Astrocyte (in vitro differentiated cells and primary cell): ENCODE measurements at regions not wholly inside any gene's neighbourhood (a gene's known extent, or its start where the extent isn't known, plus 50 kb on each side); places are given as distances from the start of the nearest gene placed in this dataset.
"Not testable (repeated sequence)": the region's sequence is repeated elsewhere in the genome, so short reads cannot be mapped to it uniquely, and the experiment has no call there.

Experiments used
- DNase-seq: peaks from one replicate; pipeline ENCODE4 v3.0.0-alpha.2; 2010; ENCODE audit warnings: low read depth
- FAIRE-seq: peaks from 2 replicates; lab custom pipeline; 2011; peaks lifted over from hg19 to GRCh38; lab: Jason Lieb, UNC
- H2AFZ ChIP-seq: 2 replicates; pipeline ENCODE4 v1.6.0; 2012; ENCODE audit warnings: low read depth, low read length, inconsistent platforms
- H3K27ac ChIP-seq: 2 replicates; pipeline ENCODE4 v1.5.1; 2011; ENCODE audit warnings: low read depth, low read length, inconsistent platforms
- H3K27me3 ChIP-seq: 2 replicates; pipeline ENCODE4 v1.6.0; 2011; ENCODE audit warnings: low read length, inconsistent platforms; ENCODE audit not compliant: insufficient read depth
- H3K36me3 ChIP-seq: 2 replicates; pipeline ENCODE4 v1.5.1; 2011; ENCODE audit warnings: low read length, inconsistent platforms; ENCODE audit not compliant: insufficient read depth
- H3K4me1 ChIP-seq: 2 replicates; pipeline ENCODE4 v1.5.1; 2011; ENCODE audit warnings: low read length, inconsistent platforms; ENCODE audit not compliant: insufficient read depth
- H3K4me2 ChIP-seq: 2 replicates; pipeline ENCODE4 v1.6.0; 2012; ENCODE audit warnings: low read length, inconsistent platforms
- H3K4me3 ChIP-seq: 2 replicates; pipeline ENCODE4 v1.5.1; 2011; ENCODE audit warnings: low read depth, mild to moderate bottlenecking, low read length, inconsistent platforms; ENCODE audit not compliant: insufficient read depth
- H3K79me2 ChIP-seq: 2 replicates; pipeline ENCODE4 v1.6.0; 2012; ENCODE audit warnings: mild to moderate bottlenecking, low read length, inconsistent platforms; ENCODE audit not compliant: insufficient read depth
- H3K9ac ChIP-seq: 2 replicates; pipeline ENCODE4 v1.6.0; 2012; ENCODE audit warnings: mild to moderate bottlenecking, low read length, inconsistent platforms
- H3K9me3 ChIP-seq: 2 replicates; pipeline ENCODE4 v1.5.1; 2012; ENCODE audit warnings: low read depth, mild to moderate bottlenecking, low read length, inconsistent platforms; ENCODE audit not compliant: insufficient read depth
- H4K20me1 ChIP-seq: 2 replicates; pipeline ENCODE4 v1.6.0; 2012; ENCODE audit warnings: low read length, inconsistent platforms; ENCODE audit not compliant: insufficient read depth
- H3K27ac Mint-ChIP-seq: one replicate; pipeline ENCODE4 v1.8.0; 2021; ENCODE audit warnings: mild to moderate bottlenecking, mixed read lengths; ENCODE audit not compliant: unreplicated experiment
- H3K27me3 Mint-ChIP-seq: one replicate; pipeline ENCODE4 v1.8.0; 2021; ENCODE audit warnings: low read depth, mixed read lengths; ENCODE audit not compliant: unreplicated experiment
- H3K36me3 Mint-ChIP-seq: one replicate; pipeline ENCODE4 v1.8.0; 2021; ENCODE audit warnings: low read depth, mixed read lengths; ENCODE audit not compliant: unreplicated experiment
- H3K4me1 Mint-ChIP-seq: one replicate; pipeline ENCODE4 v1.8.0; 2021; ENCODE audit warnings: low read depth, mixed read lengths; ENCODE audit not compliant: unreplicated experiment
- H3K4me3 Mint-ChIP-seq: one replicate; pipeline ENCODE4 v1.8.0; 2021; ENCODE audit warnings: mild to moderate bottlenecking, moderate library complexity, mixed read lengths; ENCODE audit not compliant: unreplicated experiment
- H3K9me3 Mint-ChIP-seq: one replicate; pipeline ENCODE4 v1.8.0; 2021; ENCODE audit warnings: mild to moderate bottlenecking, mixed read lengths; ENCODE audit not compliant: unreplicated experiment
- CTCF ChIP-seq: IDR thresholded peaks from 2 replicates; pipeline ENCODE4 v1.5.1; 2011; ENCODE audit warnings: low read depth, mild to moderate bottlenecking, inconsistent platforms, low read length, moderate library complexity; ENCODE audit not compliant: insufficient read depth
- EZH2 ChIP-seq: IDR thresholded peaks from 2 replicates; pipeline ENCODE4 v1.6.1; 2012; ENCODE audit warnings: mild to moderate bottlenecking, low read length, inconsistent platforms; ENCODE audit not compliant: insufficient read depth

GRCh38 chr13:98075048-98075447 is 67.8 kb upstream of the FARP1 start:
- no peak overlapping the region for H3K9ac ChIP-seq
- no peak overlapping the region for H3K4me2 ChIP-seq
- Mint-ChIP-seq H3K27me3 (peaks cover 10% of the 10 kb centered on the region), H3K4me1 (no peaks in the 10 kb centered on the region), H3K9me3 (no peaks in the 10 kb centered on the region), H3K36me3 (no peaks in the 10 kb centered on the region), H3K4me3 (no peak overlapping the region), H3K27ac (no peak overlapping the region)
- H3K27me3 ChIP-seq, result no peaks in the 10 kb centered on the region
- DNase-seq, result no peak
- FAIRE-seq, result no peak
- H3K27ac ChIP-seq, result no peak overlapping the region
- TF ChIP-seq CTCF (no peak), EZH2 (no peak)
- no peaks in the 10 kb centered on the region for H3K79me2 ChIP-seq
- H3K9me3 ChIP-seq, result peaks cover 3% of the 10 kb centered on the region
- H3K4me3 ChIP-seq, result no peak overlapping the region
- H3K4me1 ChIP-seq, result no peaks in the 10 kb centered on the region
- no peaks in the 10 kb centered on the region for H3K36me3 ChIP-seq
- H4K20me1 ChIP-seq, result no peaks in the 10 kb centered on the region
- H2AFZ ChIP-seq, result no peak overlapping the region

GRCh38 chr13:98076309-98076708 is 66.6 kb upstream of the FARP1 start:
- H3K4me3 Mint-ChIP-seq, H3K36me3 Mint-ChIP-seq, H4K20me1 ChIP-seq, H3K4me1 Mint-ChIP-seq, H3K36me3 ChIP-seq, H3K9me3 Mint-ChIP-seq, DNase-seq, H3K4me2 ChIP-seq, FAIRE-seq, H2AFZ ChIP-seq, H3K27ac Mint-ChIP-seq, H3K4me3 ChIP-seq, H3K27me3 ChIP-seq, H3K9me3 ChIP-seq, H3K79me2 ChIP-seq, H3K27ac ChIP-seq, H3K4me1 ChIP-seq, H3K9ac ChIP-seq: not testable (repeated sequence)
- peaks cover 10% of the 10 kb centered on the region for H3K27me3 Mint-ChIP-seq

- Histone ChIP-seq H3K36me3 (no peaks in the 10 kb centered on the region), H3K9me3 (peaks cover 3% of the 10 kb centered on the region), H3K27me3 (no peaks in the 10 kb centered on the region), H4K20me1 (no peaks in the 10 kb centered on the region), H3K27ac (no peak overlapping the region), H2AFZ (no peak overlapping the region), H3K9ac (no peak overlapping the region), H3K79me2 (no peaks in the 10 kb centered on the region), H3K4me1 (no peaks in the 10 kb centered on the region), H3K4me2 (no peak overlapping the region), H3K4me3 (no peak overlapping the region)
- Mint-ChIP-seq H3K27ac (no peak overlapping the region), H3K4me1 (peaks cover 8% of the 10 kb centered on the region), H3K4me3 (no peak overlapping the region), H3K9me3 (no peaks in the 10 kb centered on the region), H3K36me3 (no peaks in the 10 kb centered on the region), H3K27me3 (peaks cover 3% of the 10 kb centered on the region)
- FAIRE-seq, result no peak
- DNase-seq, result no peak
- TF ChIP-seq EZH2, result no peak
- no peak for TF ChIP-seq CTCF
Observed at GRCh38 chr13:98080280-98080679, 62.6 kb upstream of the FARP1 start.
